HuH-7 (cell line): ENCODE measurements at regions not wholly inside any gene's neighbourhood (a gene's known extent, or its start where the extent isn't known, plus 50 kb on each side); places are given as distances from the start of the nearest gene placed in this dataset.
"Not testable (repeated sequence)": the region's sequence is repeated elsewhere in the genome, so short reads cannot be mapped to it uniquely, and the experiment has no call there.

ENCODE experiments used
- DNase-seq: peaks from one replicate; pipeline ENCODE4 v3.0.0; 2011; ENCODE audit warnings: low spot score

- no peak for DNase-seq
Observed at GRCh38 chr2:142716463-142717242, 160.8 kb upstream of the KYNU start.

- DNase-seq, result no peak
Observed at GRCh38 chr2:142714600-142714999, 162.9 kb upstream of the KYNU start.

- no peak for DNase-seq
Observed at GRCh38 chr2:142710336-142710735, 167.1 kb upstream of the KYNU start.

GRCh38 chr2:142707318-142707717 lies 170.1 kb upstream of the KYNU start:
- no peak for DNase-seq

- not testable (repeated sequence) for DNase-seq
Observed at GRCh38 chr2:142702397-142702796, 175.1 kb upstream of the KYNU start.

GRCh38 chr2:142695350-142696257 lies 181.9 kb upstream of the KYNU start:
- peak; percentile 17 for DNase-seq

- DNase-seq, result no peak
Observed at GRCh38 chr2:142694282-142694681, 183.2 kb upstream of the KYNU start.

- DNase-seq, result no peak
Observed at GRCh38 chr2:142693171-142693950, 184.1 kb upstream of the KYNU start.

GRCh38 chr2:142688856-142689605 lies 188.4 kb upstream of the KYNU start:
- DNase-seq, result no peak

GRCh38 chr2:142687509-142687908 lies 190.0 kb upstream of the KYNU start:
- DNase-seq, result no peak

- DNase-seq, result no peak
Observed at GRCh38 chr2:142687075-142687474, 190.4 kb upstream of the KYNU start.

- no peak for DNase-seq
Observed at GRCh38 chr2:142684667-142685066, 192.8 kb upstream of the KYNU start.

- no peak for DNase-seq
Observed at GRCh38 chr2:142682528-142682927, 194.9 kb upstream of the KYNU start.

GRCh38 chr2:142681952-142682351 lies 195.5 kb upstream of the KYNU start:
- no peak for DNase-seq

- DNase-seq, result no peak
Observed at GRCh38 chr2:142678164-142678563, 199.3 kb upstream of the KYNU start.

- DNase-seq, result no peak
Observed at GRCh38 chr2:142675398-142675797, 202.1 kb upstream of the KYNU start.

- DNase-seq, result no peak
Observed at GRCh38 chr2:142673836-142674235, 203.6 kb upstream of the KYNU start.

- DNase-seq, result no peak
Observed at GRCh38 chr2:142672698-142673097, 204.8 kb upstream of the KYNU start.

GRCh38 chr2:142670362-142670761 lies 207.1 kb upstream of the KYNU start:
- no peak for DNase-seq

- DNase-seq, result no peak
Observed at GRCh38 chr2:142668420-142668819, 209.0 kb upstream of the KYNU start.

GRCh38 chr2:142665241-142665640 lies 212.2 kb upstream of the KYNU start:
- no peak for DNase-seq

GRCh38 chr2:142650601-142651000 lies 226.9 kb upstream of the KYNU start:
- DNase-seq, result no peak
